Endothelial cell of umbilical vein (primary cell): ENCODE measurements at regions not wholly inside any gene's neighbourhood (a gene's known extent, or its start where the extent isn't known, plus 50 kb on each side); places are given as distances from the start of the nearest gene placed in this dataset.

Experiments
- BruUV-seq: library from RNA; stranded (reverse); fragments of 400-500 nt; replicated peaks from 2 replicates; lab custom pipeline; 2021; lab: Mats Ljungman, UMichigan
- CTCF ChIA-PET: fragments of 300-600, 350-600 bp; sonication (Branson Sonifier 250); formaldehyde crosslinking; loops from one replicate; lab custom pipeline; 2021; ENCODE audit warnings: antibody characterized with exemption, inconsistent platforms; lab: Charles Lee
- POLR2A ChIA-PET: fragments of 300-600, 350-600 bp; sonication (Branson Sonifier 250); formaldehyde crosslinking; loops from one replicate; lab custom pipeline; 2021; ENCODE audit warnings: antibody characterized with exemption, inconsistent platforms; lab: Charles Lee
- DNase-seq: peaks from one replicate; pipeline ENCODE4 v3.0.0-alpha.2; 2011; ENCODE audit warnings: low read depth, low spot score
- FAIRE-seq: peaks from 2 replicates; lab custom pipeline; 2011; peaks lifted over from hg19 to GRCh38; lab: Jason Lieb, UNC
- H2AFZ ChIP-seq: 2 replicates; pipeline ENCODE4 v1.6.0; 2012; ENCODE audit warnings: low read depth, low read length, control low read depth, inconsistent platforms
- H3K27ac ChIP-seq: 2 replicates; pipeline ENCODE4 v1.5.1; 2011; ENCODE audit warnings: low read depth, mild to moderate bottlenecking, control low read depth, low read length, moderate library complexity; ENCODE audit not compliant: insufficient read depth
- H3K27me3 ChIP-seq, 2 experiments: 2 replicates each; pipeline versions ENCODE4 v1.6.0 to v1.6.1; 2011; ENCODE audit warnings: low read length in 2 of 2, mixed read lengths in 1 of 2; ENCODE audit not compliant: control insufficient read depth in 2 of 2, insufficient read depth in 2 of 2
- H3K36me3 ChIP-seq, 2 experiments: 2 replicates in 1 of 2; 3 replicates in 1 of 2; pipeline ENCODE4 v1.5.1; 2011; ENCODE audit warnings: low read length in 2 of 2, mild to moderate bottlenecking in 1 of 2, moderate library complexity in 1 of 2; ENCODE audit not compliant: control insufficient read depth in 2 of 2, insufficient read depth in 2 of 2; ENCODE audit errors: extremely low read depth in 1 of 2
- H3K4me1 ChIP-seq: 3 replicates; pipeline ENCODE4 v1.5.1; 2011; ENCODE audit warnings: mild to moderate bottlenecking, low read length; ENCODE audit not compliant: control insufficient read depth, insufficient read depth; ENCODE audit errors: extremely low read depth
- H3K4me2 ChIP-seq: 2 replicates; pipeline ENCODE4 v1.6.1; 2011; ENCODE audit warnings: low read length, control low read depth, mixed read lengths; ENCODE audit not compliant: insufficient read depth
- H3K4me3 ChIP-seq, 3 experiments: fragments of 200-600 bp in 1 of 3; sonication (generic), shearing (Covaris generic) in 1 of 3; replicated peaks in 1 of 3; 2 replicates each; pipeline ENCODE4 v1.5.1; 2011 to 2016; ENCODE audit warnings: control low read depth in 3 of 3, low read length in 3 of 3, mild to moderate bottlenecking in 2 of 3, inconsistent platforms in 1 of 3, low read depth in 1 of 3, moderate library complexity in 1 of 3; ENCODE audit not compliant: insufficient read depth in 1 of 3
- H3K79me2 ChIP-seq: 2 replicates; pipeline ENCODE4 v1.6.0; 2012; ENCODE audit warnings: low read length, inconsistent platforms; ENCODE audit not compliant: control insufficient read depth, insufficient read depth
- H3K9ac ChIP-seq: replicated peaks from 2 replicates; pipeline ENCODE3; 2011; ENCODE audit warnings: low read length, control low read depth; ENCODE audit not compliant: insufficient read depth; ENCODE audit errors: extremely low read depth
- H3K9me1 ChIP-seq: replicated peaks from 3 replicates; pipeline ENCODE4 v1.6.0; 2011; ENCODE audit warnings: mild to moderate bottlenecking, low read length; ENCODE audit not compliant: control insufficient read depth, insufficient read depth; ENCODE audit errors: extremely low read depth
- H3K9me3 ChIP-seq: replicated peaks from 2 replicates; pipeline ENCODE4 v1.5.1; 2012; ENCODE audit warnings: low read length, inconsistent platforms; ENCODE audit not compliant: control insufficient read depth, insufficient read depth
- H4K20me1 ChIP-seq: replicated peaks from 2 replicates; pipeline ENCODE3; 2011; ENCODE audit warnings: mild to moderate bottlenecking, low read length; ENCODE audit not compliant: control insufficient read depth, insufficient read depth; ENCODE audit errors: extremely low read depth
- CTCF ChIP-seq, 2 donors: IDR thresholded peaks; 1 replicate in 1 of 2; 2 replicates in 1 of 2; pipeline ENCODE4 v1.5.1; 2011; ENCODE audit warnings: low read length in 2 of 2, mild to moderate bottlenecking in 2 of 2, moderate library complexity in 2 of 2, control low read depth in 1 of 2, inconsistent platforms in 1 of 2, low read depth in 1 of 2; ENCODE audit not compliant: insufficient read depth in 1 of 2; ENCODE audit errors: extremely low read depth in 1 of 2
- EZH2 ChIP-seq: IDR thresholded peaks from 2 replicates; pipeline ENCODE4 v1.6.1; 2012; ENCODE audit warnings: borderline replicate concordance, low read depth, mild to moderate bottlenecking, moderate library complexity, low read length, inconsistent platforms; ENCODE audit not compliant: severe bottlenecking
- FOS ChIP-seq: IDR thresholded peaks from 2 replicates; pipeline ENCODE4 v1.6.1; 2011; ENCODE audit warnings: mild to moderate bottlenecking, low read length, moderate library complexity, borderline replicate concordance; ENCODE audit not compliant: insufficient read depth
- GATA2 ChIP-seq: IDR thresholded peaks from 2 replicates; pipeline ENCODE4 v1.7.0; 2011; ENCODE audit warnings: low read depth, mild to moderate bottlenecking, moderate library complexity, mixed read lengths, low read length; ENCODE audit not compliant: insufficient read length, insufficient read depth
- JUN ChIP-seq: IDR thresholded peaks from 2 replicates; pipeline ENCODE4 v1.6.1; 2011; ENCODE audit warnings: borderline replicate concordance, low read depth; ENCODE audit not compliant: insufficient read length, insufficient read depth
- MYC ChIP-seq: IDR thresholded peaks from one replicate; pipeline ENCODE4 v1.6.1; 2011; ENCODE audit warnings: mild to moderate bottlenecking, low read depth, low read length
- POLR2A ChIP-seq: IDR thresholded peaks from 2 replicates; pipeline ENCODE4 v1.6.1; 2012; ENCODE audit warnings: low read depth, mild to moderate bottlenecking, control low read depth, low read length
- POLR2AphosphoS5 ChIP-seq: IDR thresholded peaks from 2 replicates; pipeline ENCODE4 v1.6.1; 2012; ENCODE audit warnings: low read depth, mild to moderate bottlenecking, control low read depth, low read length, moderate library complexity; ENCODE audit not compliant: insufficient read depth
- dilution Hi-C: fragments of 300-500 bp; cut with MboI; formaldehyde crosslinking; loops from one replicate; pipeline ENCODE4 v1.15.0; 2019; ENCODE audit warnings: low sequenced_read_pairs; ENCODE audit not compliant: extremely low pct_ligation_motif_present
- intact Hi-C: fragments of 100-400 bp; cut with micrococcal nuclease; formaldehyde crosslinking; loops from one replicate; pipeline ENCODE4 v1.10.0; 2022
- TF ChIP-seq, protein P1 (sequence below): IDR thresholded peaks from 2 replicates; pipeline ENCODE4 v1.6.1; 2011; ENCODE audit not compliant: insufficient read depth, insufficient read length

DNA sequence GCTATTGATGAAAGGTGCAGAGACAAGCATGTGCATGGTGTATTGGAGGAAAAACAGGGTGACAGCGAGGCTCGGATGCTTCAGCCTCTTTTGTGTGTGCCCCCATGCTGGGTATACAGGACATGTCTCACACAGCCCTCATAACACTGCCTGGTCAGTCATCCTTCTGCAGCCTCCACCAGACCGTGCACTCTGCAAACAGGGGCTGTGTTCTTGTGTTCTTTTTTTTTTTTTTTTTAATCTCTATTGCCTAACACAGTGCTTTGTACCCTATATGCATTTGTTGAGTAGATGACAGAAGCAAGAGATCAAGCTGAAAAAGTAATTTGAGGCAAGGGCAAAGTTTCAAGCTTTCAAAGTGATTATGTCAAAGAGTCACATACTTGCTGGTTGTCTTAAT, 367.2 kb upstream of the SLITRK1 start:
- no peak overlapping the region for H3K4me3 ChIP-seq
- H3K27me3 ChIP-seq = no peaks in the 10 kb centered on the region
- POLR2A ChIA-PET = no interaction called here
- dilution Hi-C loops = no loop called here
- no peak overlapping the region for H3K4me2 ChIP-seq
- no peaks in the 10 kb centered on the region for H3K9me1 ChIP-seq
- no TSS peak for BruUV-seq
- no peak overlapping the region for H3K27ac ChIP-seq
- CTCF ChIA-PET = no interaction called here
- H3K4me1 ChIP-seq = no peaks in the 10 kb centered on the region
- H3K9me3 ChIP-seq = no peaks in the 10 kb centered on the region
- DNase-seq (no peak), FAIRE-seq (no peak)
- H3K9ac ChIP-seq = no peak overlapping the region
- no peaks in the 10 kb centered on the region for H4K20me1 ChIP-seq
- H2AFZ ChIP-seq = no peak overlapping the region
- intact Hi-C loops = no loop called here
- H3K79me2 ChIP-seq = no peaks in the 10 kb centered on the region
- H3K36me3 ChIP-seq = no peaks in the 10 kb centered on the region
- TF ChIP-seq EZH2 (no peak), GATA2 (no peak), MYC (no peak), CTCF (IDR thresholded peaks at IDR 0.05; ENCODE audit: extremely low read depth in 1 of 2, insufficient read depth in 1 of 2, low read depth in 1 of 2, low read length in 2 of 2) (no peak), POLR2A (no peak), FOS (no peak), JUN (no peak), POLR2AphosphoS5 (no peak)
- TF ChIP-seq, protein P1, sequence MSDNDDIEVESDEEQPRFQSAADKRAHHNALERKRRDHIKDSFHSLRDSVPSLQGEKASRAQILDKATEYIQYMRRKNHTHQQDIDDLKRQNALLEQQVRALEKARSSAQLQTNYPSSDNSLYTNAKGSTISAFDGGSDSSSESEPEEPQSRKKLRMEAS = no peak
